Mesodermal cell (in vitro differentiated cells): ENCODE measurements at regions not wholly inside any gene's neighbourhood (a gene's known extent, or its start where the extent isn't known, plus 50 kb on each side); places are given as distances from the start of the nearest gene placed in this dataset.
A peak's percentile ranks its signal among the peaks of the same experiment; 100 is the strongest.

ENCODE experiments used
- H3K27ac ChIP-seq: 2 replicates; pipeline ENCODE4 v1.7.0; 2013; ENCODE audit warnings: mild to moderate bottlenecking, low read depth, low read length, moderate library complexity; ENCODE audit not compliant: severe bottlenecking
- H3K36me3 ChIP-seq: 2 replicates; pipeline ENCODE4 v1.7.1; 2013; ENCODE audit warnings: mild to moderate bottlenecking, low read length, moderate library complexity; ENCODE audit not compliant: control insufficient read depth, insufficient read depth
- H3K4me1 ChIP-seq: one replicate; pipeline ENCODE4 v1.7.1; 2013; ENCODE audit warnings: mild to moderate bottlenecking, low read length; ENCODE audit not compliant: insufficient read depth, control insufficient read depth, poor library complexity, severe bottlenecking
- H3K4me3 ChIP-seq: 2 replicates; pipeline ENCODE4 v1.7.0; 2013; ENCODE audit warnings: low read length, control low read depth, mild to moderate bottlenecking; ENCODE audit not compliant: insufficient read depth, poor library complexity, severe bottlenecking; ENCODE audit errors: extremely low read depth
- H3K9me3 ChIP-seq: 2 replicates; pipeline ENCODE4 v1.7.1; 2013; ENCODE audit warnings: mild to moderate bottlenecking, low read length, moderate library complexity; ENCODE audit not compliant: control insufficient read depth
- whole genome bisulfite sequencing, 2 experiments: methylation state at CpG; one replicate each; pipeline ENCODE4 v1.1.5; 2013; ENCODE audit warnings: missing lambda C conversion rate in 2 of 2; ENCODE audit not compliant: insufficient coverage in 2 of 2; 5-methylcytosine and 5-hydroxymethylcytosine counted together

- no peaks in the 10 kb centered on the region for H3K9me3 ChIP-seq
- no CpG with 5 or more reads among the region's 1 CpG for WGBS, 2 experiments
- H3K4me3 ChIP-seq = no peak overlapping the region
- H3K27ac ChIP-seq = no peak overlapping the region
- H3K36me3 ChIP-seq = no peaks in the 10 kb centered on the region
- no peaks in the 10 kb centered on the region for H3K4me1 ChIP-seq
Measured at GRCh38 chrX:124605511-124605910, 259.1 kb downstream of the SH2D1A start.

- H3K4me1 ChIP-seq = no peaks in the 10 kb centered on the region
- H3K36me3 ChIP-seq = no peaks in the 10 kb centered on the region
- no peak overlapping the region for H3K4me3 ChIP-seq
- 64 to 86% methylated on average over 1 of the region's 2 CpGs for WGBS, 2 experiments
- no peak overlapping the region for H3K27ac ChIP-seq
- no peaks in the 10 kb centered on the region for H3K9me3 ChIP-seq
Measured at GRCh38 chrX:124606724-124607123, 260.4 kb downstream of the SH2D1A start.

GRCh38 chrX:124619710-124620109 lies 273.3 kb downstream of the SH2D1A start:
- Histone ChIP-seq H3K27ac (no peak overlapping the region), H3K9me3 (no peaks in the 10 kb centered on the region), H3K4me1 (no peaks in the 10 kb centered on the region), H3K36me3 (no peaks in the 10 kb centered on the region), H3K4me3 (no peak overlapping the region)
- WGBS, 2 experiments = no CpG with 5 or more reads among the region's 3 CpGs

- WGBS, 2 experiments = no CpG with 5 or more reads among the region's 4 CpGs
- no peaks in the 10 kb centered on the region for H3K4me1 ChIP-seq
- H3K4me3 ChIP-seq = no peak overlapping the region
- no peak overlapping the region for H3K27ac ChIP-seq
- H3K9me3 ChIP-seq = no peaks in the 10 kb centered on the region
- no peaks in the 10 kb centered on the region for H3K36me3 ChIP-seq
Measured at GRCh38 chrX:124634363-124634762, 288.0 kb downstream of the SH2D1A start.

- no CpG with 5 or more reads among the region's 5 CpGs for WGBS, 2 experiments
- Histone ChIP-seq H3K4me3 (no peak overlapping the region), H3K4me1 (no peaks in the 10 kb centered on the region), H3K9me3 (no peaks in the 10 kb centered on the region), H3K36me3 (no peaks in the 10 kb centered on the region), H3K27ac (no peak overlapping the region)
Measured at GRCh38 chrX:124641737-124642491, 295.6 kb downstream of the SH2D1A start.

- no CpG with 5 or more reads among the region's 1 CpG for WGBS, 2 experiments
- Histone ChIP-seq H3K27ac (no peak overlapping the region), H3K4me3 (no peak overlapping the region), H3K4me1 (no peaks in the 10 kb centered on the region), H3K9me3 (no peaks in the 10 kb centered on the region), H3K36me3 (no peaks in the 10 kb centered on the region)
Measured at GRCh38 chrX:124646403-124646802, 300.0 kb downstream of the SH2D1A start.

GRCh38 chrX:124651031-124651430 lies 304.7 kb downstream of the SH2D1A start:
- Histone ChIP-seq H3K9me3 (no peaks in the 10 kb centered on the region), H3K27ac (no peak overlapping the region), H3K36me3 (no peaks in the 10 kb centered on the region), H3K4me3 (no peak overlapping the region), H3K4me1 (no peaks in the 10 kb centered on the region)
- WGBS, 2 experiments = no CpG with 5 or more reads among the region's 4 CpGs

GRCh38 chrX:124665621-124666400 lies 319.4 kb downstream of the SH2D1A start:
- 80% methylated on average over 1 of the region's 7 CpGs; no CpG with 5 or more reads in 1 of the 2 experiments for WGBS, 2 experiments

GRCh38 chrX:124679199-124679598 lies 332.8 kb downstream of the SH2D1A start:
- H3K9me3 ChIP-seq = no peaks in the 10 kb centered on the region
- WGBS, 2 experiments = no CpG with 5 or more reads among the region's 3 CpGs
- H3K4me1 ChIP-seq = no peaks in the 10 kb centered on the region
- H3K36me3 ChIP-seq = no peaks in the 10 kb centered on the region
- H3K27ac ChIP-seq = no peak overlapping the region
- no peak overlapping the region for H3K4me3 ChIP-seq

More at GRCh38 chrX:124665621-124666400, 319.4 kb downstream of the SH2D1A start:
- peak overlapping the region; percentile 41 for H3K27ac ChIP-seq
- no peaks in the 10 kb centered on the region for H3K4me1 ChIP-seq
- no peak overlapping the region for H3K4me3 ChIP-seq
- H3K9me3 ChIP-seq = no peaks in the 10 kb centered on the region
- H3K36me3 ChIP-seq = no peaks in the 10 kb centered on the region

GRCh38 chrX:124680287-124680686 lies 333.9 kb downstream of the SH2D1A start:
- no peaks in the 10 kb centered on the region for H3K4me1 ChIP-seq
- no peaks in the 10 kb centered on the region for H3K36me3 ChIP-seq
- WGBS, 2 experiments = no CpG with 5 or more reads among the region's 2 CpGs
- no peak overlapping the region for H3K4me3 ChIP-seq
- H3K9me3 ChIP-seq = no peaks in the 10 kb centered on the region
- H3K27ac ChIP-seq = no peak overlapping the region

- H3K27ac ChIP-seq = no peak overlapping the region
- 100% methylated on average over 1 of the region's 3 CpGs; no CpG with 5 or more reads in 1 of the 2 experiments for WGBS, 2 experiments
- no peaks in the 10 kb centered on the region for H3K4me1 ChIP-seq
- no peak overlapping the region for H3K4me3 ChIP-seq
- no peaks in the 10 kb centered on the region for H3K9me3 ChIP-seq
- no peaks in the 10 kb centered on the region for H3K36me3 ChIP-seq
Measured at GRCh38 chrX:124690495-124690894, 344.1 kb downstream of the SH2D1A start.
